Vagina (tissue), 2 donors: ENCODE measurements at regions not wholly inside any gene's neighbourhood (a gene's known extent, or its start where the extent isn't known, plus 50 kb on each side); places are given as distances from the start of the nearest gene placed in this dataset.

Experiments
- POLR2A ChIP-seq, 2 donors: fragments of 450-650 bp; IDR thresholded peaks; one replicate each; pipeline ENCODE4 v1.6.1; 2017; ENCODE audit warnings: antibody characterized with exemption in 2 of 2, mild to moderate bottlenecking in 2 of 2, moderate library complexity in 2 of 2
- POLR2AphosphoS5 ChIP-seq, 2 donors: sonication (generic); formaldehyde crosslinking; IDR thresholded peaks; one replicate each; pipeline ENCODE4 v1.9.0; 2017; ENCODE audit warnings: antibody characterized with exemption in 2 of 2, mild to moderate bottlenecking in 2 of 2, low read depth in 1 of 2; ENCODE audit not compliant: insufficient read depth in 1 of 2
- TF ChIP-seq, protein P1 (sequence below), 3 experiments: fragments of 450-650 bp in 2 of 3; fragments of 200-600 bp in 1 of 3; sonication (generic) in 1 of 3; IDR thresholded peaks; one replicate each; pipeline ENCODE4 v1.5.1; 2017 to 2019; ENCODE audit warnings: antibody characterized with exemption in 3 of 3, mild to moderate bottlenecking in 2 of 3, moderate library complexity in 2 of 3

DNA sequence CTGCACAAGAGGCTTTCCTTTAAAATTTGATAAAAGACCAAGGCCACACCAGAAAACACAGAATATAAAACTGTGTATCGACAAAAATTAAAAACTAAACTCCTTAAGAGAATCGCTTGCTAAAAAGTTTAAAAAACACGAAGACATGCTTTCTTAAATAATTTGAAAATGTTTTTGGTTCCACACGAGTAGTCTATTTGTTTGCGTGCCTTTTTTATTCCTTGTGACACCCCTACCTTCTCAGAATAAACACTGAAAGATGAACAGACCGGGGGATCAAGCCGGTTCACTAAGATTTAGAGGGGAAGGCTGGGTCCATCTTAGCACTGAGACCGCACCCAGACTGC, 256.4 kb upstream of the STARD13 start:
- TF ChIP-seq, protein P1, sequence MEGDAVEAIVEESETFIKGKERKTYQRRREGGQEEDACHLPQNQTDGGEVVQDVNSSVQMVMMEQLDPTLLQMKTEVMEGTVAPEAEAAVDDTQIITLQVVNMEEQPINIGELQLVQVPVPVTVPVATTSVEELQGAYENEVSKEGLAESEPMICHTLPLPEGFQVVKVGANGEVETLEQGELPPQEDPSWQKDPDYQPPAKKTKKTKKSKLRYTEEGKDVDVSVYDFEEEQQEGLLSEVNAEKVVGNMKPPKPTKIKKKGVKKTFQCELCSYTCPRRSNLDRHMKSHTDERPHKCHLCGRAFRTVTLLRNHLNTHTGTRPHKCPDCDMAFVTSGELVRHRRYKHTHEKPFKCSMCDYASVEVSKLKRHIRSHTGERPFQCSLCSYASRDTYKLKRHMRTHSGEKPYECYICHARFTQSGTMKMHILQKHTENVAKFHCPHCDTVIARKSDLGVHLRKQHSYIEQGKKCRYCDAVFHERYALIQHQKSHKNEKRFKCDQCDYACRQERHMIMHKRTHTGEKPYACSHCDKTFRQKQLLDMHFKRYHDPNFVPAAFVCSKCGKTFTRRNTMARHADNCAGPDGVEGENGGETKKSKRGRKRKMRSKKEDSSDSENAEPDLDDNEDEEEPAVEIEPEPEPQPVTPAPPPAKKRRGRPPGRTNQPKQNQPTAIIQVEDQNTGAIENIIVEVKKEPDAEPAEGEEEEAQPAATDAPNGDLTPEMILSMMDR (IDR thresholded peaks at IDR 0.05), result no peak
- TF ChIP-seq POLR2A (IDR thresholded peaks at IDR 0.05) (no peak), POLR2AphosphoS5 (IDR thresholded peaks at IDR 0.05; ENCODE audit: insufficient read depth in 1 of 2, low read depth in 1 of 2) (no peak)
